ENCODE measurements at regions not wholly inside any gene's neighbourhood (a gene's known extent, or its start where the extent isn't known, plus 50 kb on each side); places are given as distances from the start of the nearest gene placed in this dataset.

DNA sequence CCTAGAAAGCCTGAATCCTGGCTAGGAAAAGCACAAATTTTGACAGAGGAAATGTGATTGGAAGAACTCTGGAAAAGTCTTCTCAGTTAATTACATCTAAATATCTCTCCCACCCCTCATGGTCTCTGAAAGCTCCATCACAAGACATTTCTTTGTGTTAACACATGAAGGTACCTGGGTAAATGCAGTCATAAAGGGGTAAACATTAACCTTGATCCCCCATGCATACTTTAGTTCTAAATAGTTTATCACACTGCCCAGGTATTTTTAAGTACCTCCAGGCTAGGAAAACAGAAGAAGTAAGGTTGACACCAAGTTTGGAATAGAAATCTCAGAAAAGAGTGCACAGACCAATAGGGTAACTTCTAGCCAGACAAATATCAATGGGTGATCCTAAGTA, 334.5 kb downstream of the PIK3R1 start:
- TF ChIP-seq EZH2 (IDR thresholded peaks at IDR 0.05; ENCODE audit: borderline replicate concordance, low read depth, low read length, poor library complexity, severe bottlenecking), result no peak
- TF ChIP-seq CTCF (conservative IDR thresholded peaks at IDR 0.05; ENCODE audit: low read depth, low read length), result no peak

Data from A673 (cell line).